HUDEP-2 (cell line): ENCODE measurements at regions not wholly inside any gene's neighbourhood (a gene's known extent, or its start where the extent isn't known, plus 50 kb on each side); places are given as distances from the start of the nearest gene placed in this dataset.

Experiments used
- DNase-seq, 76 experiments: peaks; one replicate each; lab custom pipeline; 2025; ENCODE audit not compliant: unreplicated experiment in 76 of 76; lab: John Stamatoyannopoulos, UW

- DNase-seq: no peak
Observed at GRCh38 chr15:62912808-62913207, 129.7 kb upstream of the TPM1 start.

GRCh38 chr15:62913246-62913645 lies 129.3 kb upstream of the TPM1 start:
- no peak for DNase-seq

GRCh38 chr15:62914461-62915079 lies 128.0 kb upstream of the TPM1 start:
- DNase-seq: no peak

DNA sequence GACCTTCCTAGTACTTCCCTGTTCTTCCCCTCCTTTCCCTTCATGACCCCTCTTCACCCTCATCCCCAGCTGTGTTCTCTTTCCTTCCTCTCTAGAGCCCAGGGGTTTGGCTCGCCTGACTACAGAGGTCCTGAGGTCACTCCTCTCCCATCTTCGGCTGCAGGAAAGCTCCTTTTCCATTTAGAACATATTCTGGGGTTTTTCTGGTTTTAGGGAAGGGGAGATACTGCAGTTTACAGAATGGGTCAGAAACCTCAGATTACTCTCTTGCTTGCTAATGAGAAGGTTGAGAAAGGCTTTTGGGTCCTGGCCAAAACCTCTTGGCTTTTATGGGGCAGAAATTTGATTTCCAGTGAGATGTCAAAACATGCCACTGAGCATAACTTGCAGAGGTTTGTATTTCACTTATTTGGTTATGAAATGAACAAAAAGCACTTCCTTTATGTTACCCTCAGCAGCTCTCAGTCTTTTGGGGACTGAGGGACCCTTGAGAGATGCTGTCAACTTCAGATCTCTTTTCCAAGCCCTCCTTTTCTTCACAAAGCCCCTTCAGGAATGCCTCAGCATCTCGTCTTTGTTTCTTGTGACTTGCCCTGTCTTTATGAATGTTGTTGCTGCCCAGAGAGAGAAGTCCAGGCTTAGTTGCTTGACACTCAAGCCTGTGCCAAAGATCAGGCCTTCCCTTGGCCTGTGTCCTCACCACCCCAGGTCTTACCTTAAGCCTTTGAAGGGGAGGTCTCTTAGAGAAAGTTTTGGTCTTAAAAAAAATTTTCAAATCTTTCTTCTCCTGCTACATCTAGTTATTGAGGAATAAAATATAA lies 121.7 kb upstream of the TPM1 start:
- no peak for DNase-seq

GRCh38 chr15:62922514-62922913 lies 120.0 kb upstream of the TPM1 start:
- DNase-seq: no peak

GRCh38 chr15:62925875-62926274 lies 116.7 kb upstream of the TPM1 start:
- no peak for DNase-seq

DNA sequence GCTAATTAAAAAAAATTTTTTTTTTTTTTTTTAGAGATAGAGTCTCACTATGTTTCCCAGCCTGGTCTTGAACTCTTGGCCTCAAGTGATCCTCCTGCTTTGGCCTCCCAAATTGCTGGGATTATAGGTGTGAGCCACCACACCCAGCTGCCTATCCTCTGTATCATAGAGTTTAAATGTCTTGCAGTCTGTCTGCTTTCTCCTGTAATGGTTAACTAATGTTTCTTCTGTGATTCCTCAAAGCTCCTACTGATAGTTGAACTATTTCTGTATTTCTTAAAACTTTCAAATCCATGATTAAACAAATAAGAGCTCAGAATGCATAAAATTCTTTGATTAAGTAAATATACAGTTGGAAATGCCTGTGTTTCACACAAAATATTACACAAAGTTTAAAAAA lies 115.4 kb upstream of the TPM1 start:
- no peak for DNase-seq

DNA sequence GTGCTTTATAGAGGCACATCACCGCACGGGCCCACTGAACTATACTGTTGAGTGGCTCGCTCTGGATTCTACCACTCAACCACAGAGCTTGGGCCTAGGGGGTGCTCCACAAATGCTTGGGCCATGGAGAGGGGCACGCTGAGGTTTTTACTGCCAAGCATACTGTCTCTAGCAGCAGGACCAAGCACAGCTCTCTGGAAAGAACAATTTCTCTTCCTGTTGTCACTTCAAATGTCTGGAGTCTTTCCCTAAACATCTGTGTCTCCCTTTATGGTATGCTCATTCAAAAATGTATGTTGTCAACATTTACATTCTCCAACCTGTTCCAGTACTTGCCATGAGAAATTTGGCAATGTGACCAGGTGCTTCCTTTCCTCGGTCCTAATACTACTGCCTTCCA lies 114.7 kb upstream of the TPM1 start:
- no peak for DNase-seq

DNA sequence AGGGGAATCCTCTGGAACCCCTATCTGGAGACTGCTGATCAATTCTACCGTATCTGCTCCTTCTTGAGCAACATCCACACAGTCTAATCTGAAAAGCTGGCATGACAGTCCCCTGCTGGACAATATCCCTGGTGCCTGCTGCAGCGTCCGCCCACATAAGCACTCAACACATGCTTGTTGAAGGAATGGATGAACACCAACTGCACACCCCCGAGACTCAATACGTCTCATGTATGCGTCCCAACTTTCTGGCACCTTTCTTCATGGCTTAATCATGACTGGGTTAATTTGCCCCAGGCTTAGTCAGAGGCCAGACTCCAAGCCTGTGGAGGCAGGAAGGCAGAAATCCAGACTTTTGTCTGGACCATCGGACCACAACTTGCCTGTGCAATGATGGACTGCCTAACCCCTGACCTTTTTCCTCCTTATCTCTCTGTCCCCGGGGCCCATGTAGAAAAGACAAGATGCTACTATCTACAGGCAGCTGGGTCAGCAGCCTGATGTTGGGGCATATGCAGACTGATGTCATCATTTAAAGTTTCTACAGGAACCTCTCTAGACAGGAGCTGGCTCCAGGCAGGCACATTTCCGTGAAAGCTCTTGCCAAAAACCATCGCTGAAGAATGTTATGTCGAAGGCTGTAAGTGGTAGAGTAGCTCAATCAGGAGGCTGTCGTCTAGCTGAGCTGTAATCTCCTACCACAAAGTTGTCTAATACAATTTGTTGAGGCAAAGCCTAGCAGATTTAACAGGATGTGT lies 114.1 kb upstream of the TPM1 start:
- no peak for DNase-seq

DNA sequence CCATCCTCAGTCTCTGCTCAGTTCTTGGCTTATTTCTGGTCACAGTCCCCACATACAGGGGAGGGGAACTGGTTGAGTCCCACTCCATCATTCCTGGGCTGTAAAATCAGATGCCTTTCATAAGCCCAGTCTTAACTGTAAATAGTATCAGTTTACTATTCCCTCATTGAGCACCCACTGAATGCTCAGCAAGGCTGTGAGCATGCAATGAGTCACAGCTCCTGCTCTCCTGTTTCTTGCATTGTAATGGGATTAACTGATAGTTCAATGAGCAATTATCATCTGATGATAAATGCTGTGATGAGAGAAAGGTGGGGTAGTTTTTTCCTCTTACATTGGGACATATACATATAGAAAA lies 113.6 kb upstream of the TPM1 start:
- no peak for DNase-seq

- DNase-seq: no peak
Observed at GRCh38 chr15:62931650-62932049, 110.9 kb upstream of the TPM1 start.

DNA sequence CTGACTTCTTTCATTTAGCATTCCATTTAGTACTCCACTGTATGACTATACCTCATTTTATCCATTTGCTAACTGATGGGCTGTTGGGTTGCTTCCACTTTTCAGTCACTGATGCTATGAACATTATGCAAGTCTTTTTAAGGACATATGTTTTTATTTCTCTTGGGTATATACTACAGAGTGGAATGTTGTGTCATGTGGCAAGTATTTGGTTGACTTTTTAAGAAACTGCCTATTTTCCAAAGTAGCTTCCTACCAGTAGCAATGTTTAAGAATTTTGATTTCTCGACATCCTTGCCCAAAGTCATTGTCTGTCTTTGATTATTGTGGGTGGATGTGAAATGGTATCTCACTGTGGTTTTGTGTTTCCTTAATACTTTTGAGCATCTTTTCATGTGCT lies 110.1 kb upstream of the TPM1 start:
- DNase-seq: no peak

- no peak for DNase-seq
Observed at GRCh38 chr15:62933386-62933785, 109.2 kb upstream of the TPM1 start.

DNA sequence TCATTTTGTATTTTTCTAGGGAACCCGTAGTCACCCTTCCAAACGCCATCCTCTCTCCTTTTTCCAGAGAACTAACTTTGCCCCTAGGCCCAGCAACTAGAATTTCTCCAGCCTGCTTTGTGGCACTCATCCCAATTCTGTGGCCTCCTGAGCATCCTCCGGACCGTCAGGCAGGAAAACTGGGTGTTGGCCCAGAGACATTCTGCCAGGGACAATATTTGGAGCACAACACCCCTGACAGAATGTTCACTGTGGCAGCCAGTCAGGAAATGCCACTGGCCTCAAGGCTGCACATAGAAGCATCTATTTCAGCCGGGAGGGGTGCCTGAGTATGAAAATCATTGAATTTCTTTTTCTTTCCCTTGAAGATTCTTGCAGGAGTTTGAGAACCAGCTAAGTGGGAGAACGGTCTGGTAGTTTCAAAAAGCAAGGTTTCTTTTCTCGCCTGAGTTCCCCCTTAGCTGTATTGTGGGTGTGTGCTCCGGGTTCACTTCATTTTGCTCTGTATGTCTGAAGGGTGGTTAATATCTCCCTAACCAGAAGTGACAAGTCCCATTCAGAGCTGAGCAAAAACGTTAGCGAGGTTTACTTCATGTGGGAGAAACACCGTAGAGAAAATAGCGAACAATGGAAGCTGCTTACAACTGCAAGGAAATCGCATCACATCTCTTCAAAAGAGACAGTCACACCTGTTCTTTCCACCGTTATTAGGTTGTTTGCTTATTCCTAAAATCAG lies 108.1 kb upstream of the TPM1 start:
- DNase-seq: no peak

DNA sequence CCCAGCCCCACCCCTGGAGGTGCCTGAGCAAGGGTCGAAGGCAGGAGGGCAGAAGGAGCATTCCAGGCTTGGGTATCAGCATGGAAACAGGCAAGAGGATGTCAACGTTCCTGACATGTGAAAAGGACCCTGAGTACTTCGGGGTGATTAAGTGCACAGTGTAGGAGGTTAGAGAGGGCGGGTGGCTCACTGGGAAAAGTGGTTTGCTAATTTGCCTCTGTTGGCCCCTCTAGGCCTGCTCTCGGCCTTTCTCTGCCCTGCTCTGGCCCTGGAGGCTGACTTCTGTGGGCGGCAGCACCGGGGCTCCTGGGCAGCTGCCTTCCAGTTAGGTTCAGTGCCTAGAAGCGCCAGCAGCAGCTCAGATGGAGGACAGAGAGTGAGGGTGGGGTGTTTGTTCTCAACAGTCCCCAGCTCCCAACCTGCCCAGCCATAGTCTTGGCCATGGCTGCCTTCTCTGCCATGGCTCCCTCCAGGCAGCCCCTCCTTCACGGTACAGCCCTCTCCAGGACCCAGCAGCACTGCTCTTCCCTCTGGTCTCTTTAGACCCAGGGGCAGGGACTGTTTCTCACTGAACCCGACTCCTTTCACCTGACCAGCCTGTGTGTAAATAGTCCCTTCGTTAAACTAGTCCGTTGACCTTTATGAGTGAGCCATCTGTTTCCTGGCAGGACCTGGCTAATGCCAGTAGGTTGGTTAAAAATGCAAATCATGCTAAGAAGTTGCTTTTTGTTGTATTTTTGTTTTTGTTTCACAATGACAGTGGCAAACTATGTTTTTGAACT lies 107.1 kb upstream of the TPM1 start:
- no peak for DNase-seq

DNA sequence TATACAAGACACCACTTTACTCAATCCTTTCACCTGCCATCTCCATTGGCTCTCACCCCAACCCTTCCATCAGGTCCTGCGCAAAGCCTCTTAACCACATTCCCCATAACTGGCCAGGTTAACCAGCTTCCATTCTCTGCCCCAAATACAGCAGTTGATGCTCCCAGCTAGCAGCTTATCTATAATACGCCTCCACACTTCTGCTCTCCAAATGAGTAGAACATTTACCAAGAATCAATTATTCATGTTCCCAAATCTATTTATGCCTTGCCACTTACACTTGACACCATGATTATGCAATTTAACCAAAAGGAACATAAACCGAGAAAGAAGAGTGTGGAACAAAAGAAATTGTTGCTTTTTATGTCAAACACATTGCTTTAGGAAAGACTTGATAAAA lies 103.7 kb upstream of the TPM1 start:
- DNase-seq: no peak

DNA sequence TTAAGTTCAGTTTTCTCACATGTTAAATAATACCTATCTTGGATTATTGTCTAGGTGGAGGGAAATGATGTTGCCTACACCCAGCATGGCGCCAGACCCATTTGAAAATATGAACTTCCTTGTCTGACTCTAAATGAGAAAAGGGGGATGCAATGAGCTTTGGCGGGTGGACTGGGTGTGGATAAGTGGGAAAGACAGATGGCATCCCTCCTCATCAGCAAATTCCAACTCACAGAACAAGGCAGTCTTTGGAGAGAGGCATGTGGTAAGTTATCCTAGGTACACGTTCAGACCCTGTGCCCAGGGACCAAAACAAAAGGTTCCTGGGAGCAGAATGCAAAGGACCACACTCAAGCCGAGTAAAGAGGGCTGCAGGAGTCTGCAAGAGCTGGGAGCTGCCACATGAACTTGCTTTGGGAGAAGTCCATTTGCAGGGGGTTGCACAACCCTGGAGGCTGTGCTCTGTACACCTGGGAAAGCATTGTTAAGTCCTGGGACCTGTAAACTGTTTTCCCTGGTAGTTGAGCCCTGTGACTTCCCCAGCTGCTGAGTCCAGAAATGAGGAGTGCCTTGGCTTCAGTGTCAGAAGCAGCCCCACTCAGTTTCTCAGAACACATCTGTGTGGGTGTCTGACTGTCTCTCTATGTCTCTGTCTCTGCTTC lies 102.3 kb upstream of the TPM1 start:
- no peak for DNase-seq

DNA sequence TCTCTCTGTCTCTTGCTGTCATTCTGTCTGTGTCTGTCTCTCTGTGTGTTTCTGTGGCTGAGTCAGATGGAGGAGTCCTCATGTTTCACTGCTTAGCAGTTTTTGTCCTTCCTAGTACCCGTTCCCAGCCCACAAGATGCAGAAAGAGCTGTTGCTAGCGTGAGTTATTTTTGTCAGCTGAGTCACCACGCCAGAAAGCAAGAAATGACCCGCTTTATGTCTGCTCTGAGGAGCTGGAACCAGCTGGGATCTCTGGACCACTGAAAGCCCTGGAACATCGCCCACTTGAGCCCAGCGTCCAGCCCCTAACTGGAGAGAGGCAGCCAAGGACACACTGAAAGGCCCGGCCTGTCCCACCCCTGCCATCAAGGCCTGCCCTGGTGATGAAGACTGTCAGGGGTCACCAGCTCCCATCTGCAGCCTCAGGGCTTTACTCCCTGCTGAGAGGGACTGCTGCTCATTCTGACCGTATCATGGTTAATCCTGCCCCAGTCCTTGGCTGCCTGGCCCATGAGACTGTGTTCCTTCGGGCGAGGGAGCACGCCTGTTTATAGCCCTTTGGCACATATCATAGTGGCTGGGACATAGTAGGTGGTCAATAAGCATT lies 101.7 kb upstream of the TPM1 start:
- DNase-seq: no peak

DNA sequence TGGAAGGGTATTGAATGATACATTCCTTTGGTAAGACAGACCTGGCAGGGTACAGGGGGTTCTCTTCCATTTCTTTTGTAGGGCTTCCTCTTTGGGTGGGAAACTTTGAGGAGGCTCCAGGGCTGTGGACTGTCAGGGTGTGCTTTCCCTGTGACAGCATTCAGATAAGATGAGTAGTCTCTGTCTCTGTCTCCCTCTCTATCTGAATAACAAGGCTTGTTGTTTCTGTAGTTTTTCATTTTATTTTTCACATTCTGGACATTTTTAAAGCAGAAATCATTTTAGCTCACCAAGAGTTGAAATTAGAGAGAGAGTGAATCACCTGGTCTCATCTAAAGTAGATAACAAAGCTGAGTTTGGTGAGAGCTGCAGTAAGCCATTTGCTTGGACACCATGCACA lies 100.8 kb upstream of the TPM1 start:
- DNase-seq: no peak

GRCh38 chr15:62942428-62942827 lies 100.1 kb upstream of the TPM1 start:
- DNase-seq: no peak
